Tibial artery (tissue), 4 donors: ENCODE measurements at regions not wholly inside any gene's neighbourhood (a gene's known extent, or its start where the extent isn't known, plus 50 kb on each side); places are given as distances from the start of the nearest gene placed in this dataset.

Source experiments
- DNase-seq, 2 donors: peaks; one replicate each; pipeline ENCODE4 v3.0.0-alpha.2; 2019
- H3K27ac ChIP-seq, 2 donors: fragments of 200-600 bp; sonication (generic) in 1 of 2; 1 replicate in 1 of 2; 2 replicates in 1 of 2; pipeline ENCODE4 v1.5.1; 2018 to 2019; ENCODE audit warnings: mild to moderate bottlenecking in 1 of 2
- H3K27me3 ChIP-seq, 2 donors: fragments of 200-600 bp; sonication (generic) in 1 of 2; one replicate each; pipeline versions ENCODE4 v1.5.1 to v1.6.0; 2016 to 2019
- H3K36me3 ChIP-seq, 3 donors: fragments of 200-600 bp; sonication (generic) in 2 of 3; one replicate each; pipeline ENCODE4 v1.5.1; 2016 to 2019; ENCODE audit warnings: mild to moderate bottlenecking in 2 of 3
- H3K4me1 ChIP-seq, 4 donors: fragments of 200-600 bp; sonication (generic) in 2 of 4; 1 replicate in 3 of 4; 2 replicates in 1 of 4; pipeline ENCODE4 v1.5.1; 2016 to 2019
- H3K4me3 ChIP-seq, 2 donors: fragments of 200-600 bp; sonication (generic) in 1 of 2; 1 replicate in 1 of 2; 2 replicates in 1 of 2; pipeline ENCODE4 v1.5.1; 2018 to 2019; ENCODE audit warnings: mild to moderate bottlenecking in 2 of 2
- H3K9me3 ChIP-seq, 3 donors: fragments of 200-600 bp; sonication (generic) in 1 of 3; one replicate each; pipeline ENCODE4 v1.5.1; 2016 to 2019
- intact Hi-C: fragments of 100-400 bp; cut with DNase I; formaldehyde crosslinking; loops from one replicate; pipeline ENCODE4 v1.15.0; 2023; ENCODE audit warnings: low total_unique reads
- TF ChIP-seq, protein P1 (sequence below), 2 experiments: fragments of 200-600 bp in 1 of 2; fragments of 450-650 bp in 1 of 2; IDR thresholded peaks; one replicate each; pipeline ENCODE4 v1.5.1; 2017 to 2019; ENCODE audit warnings: antibody characterized with exemption in 2 of 2, mild to moderate bottlenecking in 1 of 2, moderate library complexity in 1 of 2

- intact Hi-C loops = no loop called here
- H3K9me3 ChIP-seq = no peaks in the 10 kb centered on the region
- TF ChIP-seq, protein P1, sequence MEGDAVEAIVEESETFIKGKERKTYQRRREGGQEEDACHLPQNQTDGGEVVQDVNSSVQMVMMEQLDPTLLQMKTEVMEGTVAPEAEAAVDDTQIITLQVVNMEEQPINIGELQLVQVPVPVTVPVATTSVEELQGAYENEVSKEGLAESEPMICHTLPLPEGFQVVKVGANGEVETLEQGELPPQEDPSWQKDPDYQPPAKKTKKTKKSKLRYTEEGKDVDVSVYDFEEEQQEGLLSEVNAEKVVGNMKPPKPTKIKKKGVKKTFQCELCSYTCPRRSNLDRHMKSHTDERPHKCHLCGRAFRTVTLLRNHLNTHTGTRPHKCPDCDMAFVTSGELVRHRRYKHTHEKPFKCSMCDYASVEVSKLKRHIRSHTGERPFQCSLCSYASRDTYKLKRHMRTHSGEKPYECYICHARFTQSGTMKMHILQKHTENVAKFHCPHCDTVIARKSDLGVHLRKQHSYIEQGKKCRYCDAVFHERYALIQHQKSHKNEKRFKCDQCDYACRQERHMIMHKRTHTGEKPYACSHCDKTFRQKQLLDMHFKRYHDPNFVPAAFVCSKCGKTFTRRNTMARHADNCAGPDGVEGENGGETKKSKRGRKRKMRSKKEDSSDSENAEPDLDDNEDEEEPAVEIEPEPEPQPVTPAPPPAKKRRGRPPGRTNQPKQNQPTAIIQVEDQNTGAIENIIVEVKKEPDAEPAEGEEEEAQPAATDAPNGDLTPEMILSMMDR (IDR thresholded peaks at IDR 0.05) = no peak
- DNase-seq = no peak
- no peak overlapping the region for H3K4me3 ChIP-seq
- no peaks in the 10 kb centered on the region for H3K36me3 ChIP-seq
- H3K27me3 ChIP-seq = no peaks in the 10 kb centered on the region
- peaks cover 0 to 8% (median 0%) of the 10 kb centered on the region in 4 donors for H3K4me1 ChIP-seq
- no peak overlapping the region for H3K27ac ChIP-seq
Measured at GRCh38 chr7:340979-341694, 51.2 kb downstream of the FOXL3 start.

- intact Hi-C loops = no loop called here
- Histone ChIP-seq H3K4me3 (no peak overlapping the region), H3K36me3 (no peaks in the 10 kb centered on the region), H3K27me3 (no peaks in the 10 kb centered on the region), H3K9me3 (no peaks in the 10 kb centered on the region), H3K4me1 (peaks cover 0 to 8% (median 0%) of the 10 kb centered on the region in 4 donors), H3K27ac (no peak overlapping the region)
- TF ChIP-seq, protein P1 (IDR thresholded peaks at IDR 0.05) = peak in 1 of 2 experiments; percentile 10
- DNase-seq = no peak
Measured at GRCh38 chr7:341841-342638, 52.1 kb downstream of the FOXL3 start.

DNA sequence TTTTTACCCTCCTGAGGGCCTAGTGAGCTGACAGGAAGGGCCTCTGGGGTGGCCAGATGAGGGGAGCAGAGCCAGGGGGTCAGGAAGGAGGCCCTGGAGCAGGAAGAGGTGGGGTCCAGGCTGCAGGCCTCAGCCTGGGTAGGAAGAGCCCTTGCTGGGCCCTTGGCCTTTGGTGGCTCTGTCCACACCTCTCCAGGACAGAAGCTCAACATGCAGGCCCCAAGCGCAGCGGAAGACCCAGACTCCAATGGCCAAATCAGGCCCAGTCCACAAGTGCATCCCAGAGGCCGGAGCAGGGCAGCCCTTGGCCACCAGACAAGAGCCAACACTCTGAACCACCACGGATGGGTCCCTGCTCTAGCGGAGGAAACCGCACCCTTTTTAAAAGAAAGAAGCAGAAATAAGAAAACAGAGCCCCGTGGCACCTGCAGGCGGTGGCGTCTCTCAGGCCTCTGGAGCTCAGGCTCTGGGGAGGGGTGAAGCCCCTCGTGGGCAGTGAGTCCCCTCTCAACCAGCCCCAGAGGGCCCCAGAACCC lies 52.8 kb downstream of the FOXL3 start:
- H3K27ac ChIP-seq = no peak overlapping the region
- H3K4me3 ChIP-seq = no peak overlapping the region
- intact Hi-C loops = no loop called here
- H3K9me3 ChIP-seq = no peaks in the 10 kb centered on the region
- DNase-seq = no peak
- peaks cover 0 to 8% (median 0%) of the 10 kb centered on the region in 4 donors for H3K4me1 ChIP-seq
- TF ChIP-seq, protein P1 (IDR thresholded peaks at IDR 0.05) = no peak
- no peaks in the 10 kb centered on the region for H3K36me3 ChIP-seq
- no peaks in the 10 kb centered on the region for H3K27me3 ChIP-seq

DNA sequence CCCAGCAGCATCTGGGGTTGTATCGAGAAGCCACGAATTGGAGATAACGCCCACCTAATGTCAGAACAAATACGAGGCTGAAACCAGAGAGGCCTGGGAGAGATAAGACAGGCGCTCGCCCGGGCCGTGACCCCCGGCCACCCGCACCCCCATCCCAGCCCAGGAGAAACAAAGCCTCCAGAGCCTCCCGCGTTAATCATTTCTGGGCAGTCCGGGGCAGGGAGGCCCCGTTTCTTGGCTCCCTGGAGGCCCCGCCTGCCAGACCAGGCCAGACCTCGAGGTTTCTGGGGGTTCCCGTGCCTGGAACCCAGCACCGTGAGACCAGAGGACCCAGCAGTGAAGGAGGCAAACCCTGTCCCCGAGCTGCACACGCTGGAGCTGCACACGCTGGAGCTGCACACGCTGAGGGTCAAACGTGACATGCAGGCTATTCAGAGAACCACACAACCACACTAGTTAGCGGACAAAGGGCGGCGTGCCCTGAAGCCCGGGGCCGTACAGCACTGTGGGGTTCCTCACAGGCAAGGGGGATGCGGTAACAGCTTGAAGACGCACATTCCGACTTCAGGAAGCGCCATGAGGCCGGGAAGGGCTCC lies 53.4 kb downstream of the FOXL3 start:
- no peak for DNase-seq
- Histone ChIP-seq H3K27ac (no peak overlapping the region), H3K36me3 (no peaks in the 10 kb centered on the region), H3K4me1 (peaks cover 0 to 8% (median 0%) of the 10 kb centered on the region in 4 donors), H3K9me3 (no peaks in the 10 kb centered on the region), H3K4me3 (no peak overlapping the region), H3K27me3 (no peaks in the 10 kb centered on the region)
- TF ChIP-seq, protein P1 (IDR thresholded peaks at IDR 0.05) = no peak
- intact Hi-C loops = no loop called here

- Histone ChIP-seq H3K4me1 (peaks cover 0 to 8% (median 0%) of the 10 kb centered on the region in 4 donors), H3K27ac (no peak overlapping the region), H3K4me3 (no peak overlapping the region), H3K36me3 (no peaks in the 10 kb centered on the region), H3K9me3 (no peaks in the 10 kb centered on the region), H3K27me3 (no peaks in the 10 kb centered on the region)
- TF ChIP-seq, protein P1 (IDR thresholded peaks at IDR 0.05) = no peak
- DNase-seq = no peak
- intact Hi-C loops = no loop called here
Measured at GRCh38 chr7:343864-344607, 54.1 kb downstream of the FOXL3 start.
